Type B pancreatic cell (in vitro differentiated cells): ENCODE measurements at regions not wholly inside any gene's neighbourhood (a gene's known extent, or its start where the extent isn't known, plus 50 kb on each side); places are given as distances from the start of the nearest gene placed in this dataset.

Source experiments
- DNase-seq: peaks from one replicate; pipeline ENCODE4 v3.0.0; 2021; ENCODE audit warnings: mixed read lengths; ENCODE audit not compliant: unreplicated experiment; ENCODE audit errors: extremely low spot score
- H3K27ac Mint-ChIP-seq: 2 replicates; pipeline ENCODE4 v1.8.0; 2021; ENCODE audit warnings: mild to moderate bottlenecking, mixed read lengths
- H3K27me3 Mint-ChIP-seq: 2 replicates; pipeline ENCODE4 v1.8.0; 2021; ENCODE audit warnings: mixed read lengths
- H3K36me3 Mint-ChIP-seq: 2 replicates; pipeline ENCODE4 v1.8.0; 2021; ENCODE audit warnings: mixed read lengths
- H3K4me1 Mint-ChIP-seq: one replicate; pipeline ENCODE4 v1.8.0; 2021; ENCODE audit warnings: mixed read lengths; ENCODE audit not compliant: unreplicated experiment
- H3K4me3 Mint-ChIP-seq: 2 replicates; pipeline ENCODE4 v1.8.0; 2021; ENCODE audit warnings: mild to moderate bottlenecking, mixed read lengths
- H3K9me3 Mint-ChIP-seq: 2 replicates; pipeline ENCODE4 v1.8.0; 2021; ENCODE audit warnings: mixed read lengths
- TF ChIP-seq, protein P1 (sequence below): fragments of 200-600 bp; sonication (generic); conservative IDR thresholded peaks from 2 replicates; pipeline ENCODE4 v1.5.0; 2021; ENCODE audit warnings: antibody characterized with exemption, mild to moderate bottlenecking

DNA sequence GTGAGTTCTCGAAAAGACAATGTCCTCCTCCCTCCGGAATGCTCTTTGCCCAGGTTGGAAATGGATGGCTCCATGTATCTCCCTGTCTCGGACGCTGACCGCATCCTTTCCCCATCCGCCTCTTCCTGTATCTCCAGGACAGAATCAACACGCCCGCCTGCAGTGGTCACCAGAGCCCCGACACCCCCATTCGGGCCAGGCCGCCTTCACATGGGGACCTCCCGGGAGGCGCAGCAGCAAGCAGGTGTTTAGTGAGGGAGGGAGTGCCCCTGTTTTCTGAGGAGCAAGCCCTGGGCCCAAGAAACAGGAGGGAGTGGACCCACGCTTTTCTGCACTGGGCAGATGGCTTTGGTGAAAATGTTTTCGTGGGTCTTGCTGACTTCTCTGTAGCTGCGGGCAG is 83.5 kb upstream of the TTC34 start:
- Mint-ChIP-seq H3K4me3 (no peak overlapping the region), H3K36me3 (no peaks in the 10 kb centered on the region), H3K27ac (no peak overlapping the region), H3K9me3 (no peaks in the 10 kb centered on the region), H3K4me1 (no peaks in the 10 kb centered on the region), H3K27me3 (no peaks in the 10 kb centered on the region)
- no peak for DNase-seq
- TF ChIP-seq, protein P1, sequence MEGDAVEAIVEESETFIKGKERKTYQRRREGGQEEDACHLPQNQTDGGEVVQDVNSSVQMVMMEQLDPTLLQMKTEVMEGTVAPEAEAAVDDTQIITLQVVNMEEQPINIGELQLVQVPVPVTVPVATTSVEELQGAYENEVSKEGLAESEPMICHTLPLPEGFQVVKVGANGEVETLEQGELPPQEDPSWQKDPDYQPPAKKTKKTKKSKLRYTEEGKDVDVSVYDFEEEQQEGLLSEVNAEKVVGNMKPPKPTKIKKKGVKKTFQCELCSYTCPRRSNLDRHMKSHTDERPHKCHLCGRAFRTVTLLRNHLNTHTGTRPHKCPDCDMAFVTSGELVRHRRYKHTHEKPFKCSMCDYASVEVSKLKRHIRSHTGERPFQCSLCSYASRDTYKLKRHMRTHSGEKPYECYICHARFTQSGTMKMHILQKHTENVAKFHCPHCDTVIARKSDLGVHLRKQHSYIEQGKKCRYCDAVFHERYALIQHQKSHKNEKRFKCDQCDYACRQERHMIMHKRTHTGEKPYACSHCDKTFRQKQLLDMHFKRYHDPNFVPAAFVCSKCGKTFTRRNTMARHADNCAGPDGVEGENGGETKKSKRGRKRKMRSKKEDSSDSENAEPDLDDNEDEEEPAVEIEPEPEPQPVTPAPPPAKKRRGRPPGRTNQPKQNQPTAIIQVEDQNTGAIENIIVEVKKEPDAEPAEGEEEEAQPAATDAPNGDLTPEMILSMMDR: no peak

DNA sequence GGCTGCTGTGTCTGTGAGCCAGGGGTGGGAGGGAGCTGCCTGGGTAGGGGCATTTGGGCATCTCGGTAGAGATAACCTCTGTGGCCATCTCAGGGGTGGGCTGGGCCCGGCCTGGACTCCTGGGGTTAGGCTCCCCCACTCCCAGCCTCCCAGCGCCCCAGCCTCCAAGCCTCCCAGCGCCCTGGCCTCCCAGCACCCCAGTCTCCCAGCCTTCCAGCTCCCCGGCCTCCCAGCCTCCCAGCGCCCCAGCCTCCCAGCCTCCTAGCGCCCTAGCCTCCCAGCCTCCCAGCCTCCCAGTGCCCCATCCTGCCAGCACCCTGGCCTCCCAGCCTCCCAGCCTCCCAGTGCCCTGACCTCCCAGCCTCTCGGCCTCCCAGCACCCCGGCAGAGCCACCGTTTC is 85.1 kb upstream of the TTC34 start:
- no peaks in the 10 kb centered on the region for H3K9me3 Mint-ChIP-seq
- no peak overlapping the region for H3K4me3 Mint-ChIP-seq

DNA sequence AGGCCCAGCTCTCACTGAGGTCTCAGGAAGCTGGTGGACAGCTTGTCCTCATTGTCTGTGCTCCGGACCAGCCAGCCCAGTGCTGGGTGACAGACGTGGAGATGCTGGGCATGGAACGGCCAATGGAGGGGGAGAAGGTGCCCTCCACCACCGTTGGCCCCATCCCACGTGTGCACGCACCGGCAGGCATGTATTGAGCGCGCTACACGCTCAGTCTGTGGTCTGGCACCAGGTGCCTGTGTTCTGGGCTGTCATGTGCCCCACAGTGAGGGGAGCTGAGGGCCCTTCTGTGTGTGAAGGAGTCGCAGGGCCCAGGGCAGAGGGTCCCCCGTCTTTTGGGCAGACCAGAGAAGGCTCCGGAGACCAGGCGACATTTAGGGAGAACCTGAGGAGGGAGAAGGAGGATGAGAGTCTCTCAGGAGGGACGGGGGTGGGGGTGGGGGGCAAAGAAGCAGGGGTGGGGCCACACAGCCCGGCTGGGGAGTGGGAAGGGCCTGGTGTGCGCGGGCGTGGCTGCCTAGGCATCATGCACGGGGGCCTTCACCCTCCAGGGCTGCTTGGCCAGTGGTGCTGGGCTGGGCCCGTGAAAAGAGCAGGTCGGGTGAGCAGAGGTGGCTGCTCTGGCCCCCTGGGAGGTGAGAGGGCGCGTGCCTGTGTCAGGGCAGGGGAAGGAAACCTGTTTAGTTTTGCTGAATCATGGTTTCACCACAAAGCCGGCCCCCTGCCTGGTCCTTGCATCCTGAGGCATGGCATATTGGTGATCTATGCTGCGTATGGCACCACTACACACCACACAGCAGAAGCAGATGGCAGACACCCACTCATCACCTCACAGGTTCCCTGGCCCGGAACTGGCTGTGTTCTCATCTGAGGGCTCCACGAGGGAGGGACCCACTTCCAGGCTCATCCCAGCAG is 86.7 kb upstream of the TTC34 start:
- Mint-ChIP-seq H3K27me3 (no peaks in the 10 kb centered on the region), H3K4me3 (no peak overlapping the region), H3K27ac (no peak overlapping the region), H3K36me3 (no peaks in the 10 kb centered on the region), H3K4me1 (no peaks in the 10 kb centered on the region), H3K9me3 (no peaks in the 10 kb centered on the region)
- DNase-seq: no peak
- TF ChIP-seq, protein P1: no peak

More for the DNA sequence above, 85.1 kb upstream of the TTC34 start:
- Mint-ChIP-seq H3K27ac (no peak overlapping the region), H3K4me1 (no peaks in the 10 kb centered on the region), H3K27me3 (no peaks in the 10 kb centered on the region), H3K36me3 (no peaks in the 10 kb centered on the region)
- no peak for DNase-seq
- TF ChIP-seq, protein P1: no peak

- TF ChIP-seq, protein P1: no peak
- Mint-ChIP-seq H3K4me1 (no peaks in the 10 kb centered on the region), H3K9me3 (no peaks in the 10 kb centered on the region), H3K4me3 (no peak overlapping the region), H3K27ac (no peak overlapping the region), H3K27me3 (no peaks in the 10 kb centered on the region), H3K36me3 (no peaks in the 10 kb centered on the region)
- DNase-seq: no peak
These were observed 88.8 kb upstream of the TTC34 start for GRCh38 chr1:2890221-2890850.

GRCh38 chr1:2891923-2892448 is 90.5 kb upstream of the TTC34 start:
- no peaks in the 10 kb centered on the region for H3K9me3 Mint-ChIP-seq
- H3K36me3 Mint-ChIP-seq: no peaks in the 10 kb centered on the region
- no peak for DNase-seq
- H3K4me3 Mint-ChIP-seq: no peak overlapping the region
- H3K4me1 Mint-ChIP-seq: no peaks in the 10 kb centered on the region
- no peaks in the 10 kb centered on the region for H3K27me3 Mint-ChIP-seq
- no peak overlapping the region for H3K27ac Mint-ChIP-seq
- TF ChIP-seq, protein P1: no peak
